BJ (cell line): ENCODE measurements at regions not wholly inside any gene's neighbourhood (a gene's known extent, or its start where the extent isn't known, plus 50 kb on each side); places are given as distances from the start of the nearest gene placed in this dataset.
"Not testable (repeated sequence)": the region's sequence is repeated elsewhere in the genome, so short reads cannot be mapped to it uniquely, and the experiment has no call there.

Experiments used
- CTCF ChIA-PET: fragments of 350-600 bp; formaldehyde crosslinking; extraction: SDS; loops from one replicate; lab custom pipeline; 2021; ENCODE audit warnings: antibody characterized with exemption, inconsistent platforms; lab: Yijun Ruan, JAX
- POLR2A ChIA-PET: fragments of 300-600 bp; sonication (Branson Sonifier 250); formaldehyde crosslinking; extraction: SDS; loops from one replicate; lab custom pipeline; 2021; ENCODE audit warnings: antibody characterized with exemption; lab: Charles Lee
- DNase-seq: peaks from one replicate; pipeline ENCODE4 v3.0.0-alpha.2; 2011; ENCODE audit warnings: low read depth
- H3K27me3 ChIP-seq: 2 replicates; pipeline ENCODE4 v1.6.0; 2011; ENCODE audit warnings: low read length; ENCODE audit not compliant: control insufficient read depth, insufficient read depth
- H3K36me3 ChIP-seq: 2 replicates; pipeline ENCODE4 v1.5.1; 2011; ENCODE audit warnings: low read length; ENCODE audit not compliant: control insufficient read depth, insufficient read depth
- H3K4me3 ChIP-seq: 2 replicates; pipeline ENCODE4 v1.5.1; 2011; ENCODE audit warnings: low read depth, mild to moderate bottlenecking, control low read depth, low read length
- CTCF ChIP-seq: IDR thresholded peaks from 2 replicates; pipeline ENCODE4 v1.5.1; 2011; ENCODE audit warnings: low read depth, mild to moderate bottlenecking, control low read depth, inconsistent platforms, low read length, moderate library complexity; ENCODE audit not compliant: insufficient read depth

DNA sequence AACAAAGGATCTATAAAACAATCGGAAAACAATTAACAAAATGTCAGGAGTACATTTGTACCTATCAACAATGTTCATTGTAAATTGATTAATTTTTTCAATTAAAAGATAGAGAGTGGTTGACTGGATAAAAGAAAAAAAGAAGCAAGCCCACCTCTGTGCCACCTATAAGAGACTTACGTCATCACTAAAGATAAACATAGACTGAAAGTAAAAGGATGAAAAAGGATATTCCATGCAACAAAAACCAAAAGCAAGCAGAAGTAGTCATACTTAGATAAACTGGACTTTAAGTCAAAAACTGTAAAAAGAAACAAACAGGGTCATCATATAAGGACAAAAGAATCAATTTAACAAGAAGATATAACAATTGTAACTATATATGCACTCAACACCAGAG, 197.4 kb downstream of the RASEF start:
- Histone ChIP-seq H3K27me3 (no peaks in the 10 kb centered on the region), H3K36me3 (no peaks in the 10 kb centered on the region), H3K4me3 (no peak overlapping the region)
- no peak for DNase-seq
- POLR2A ChIA-PET: no interaction called here
- CTCF ChIA-PET: no interaction called here
- TF ChIP-seq CTCF: no peak

GRCh38 chr9:82880336-82881050, 182.4 kb downstream of the RASEF start:
- DNase-seq: no peak
- no peaks in the 10 kb centered on the region for H3K36me3 ChIP-seq
- TF ChIP-seq CTCF: no peak
- H3K4me3 ChIP-seq: no peak overlapping the region
- ChIA-PET POLR2A (no interaction called here), CTCF (no interaction called here)
- H3K27me3 ChIP-seq: no peaks in the 10 kb centered on the region

DNA sequence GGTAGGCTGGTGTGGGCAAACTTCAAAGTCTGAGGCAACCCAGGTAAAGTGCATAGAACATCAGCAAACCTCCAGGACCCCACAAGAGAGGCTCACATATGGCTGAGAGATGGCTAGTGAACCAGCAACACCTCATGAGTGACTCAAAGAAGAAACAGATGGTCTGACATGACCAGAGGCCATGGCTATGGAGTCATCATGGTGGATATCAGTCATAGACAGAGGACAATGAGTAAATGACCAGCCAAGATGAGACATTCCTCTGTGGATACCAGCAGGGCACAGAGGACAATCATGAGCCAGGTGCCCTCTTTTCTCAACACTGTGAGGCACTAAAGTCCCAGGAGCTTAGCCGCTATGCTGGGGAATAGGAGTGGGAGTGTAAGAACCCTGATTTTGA, 180.8 kb downstream of the RASEF start:
- DNase-seq: no peak
- ChIA-PET CTCF (no interaction called here), POLR2A (no interaction called here)
- H3K36me3 ChIP-seq: no peaks in the 10 kb centered on the region
- H3K27me3 ChIP-seq: no peaks in the 10 kb centered on the region
- no peak overlapping the region for H3K4me3 ChIP-seq
- TF ChIP-seq CTCF: no peak

DNA sequence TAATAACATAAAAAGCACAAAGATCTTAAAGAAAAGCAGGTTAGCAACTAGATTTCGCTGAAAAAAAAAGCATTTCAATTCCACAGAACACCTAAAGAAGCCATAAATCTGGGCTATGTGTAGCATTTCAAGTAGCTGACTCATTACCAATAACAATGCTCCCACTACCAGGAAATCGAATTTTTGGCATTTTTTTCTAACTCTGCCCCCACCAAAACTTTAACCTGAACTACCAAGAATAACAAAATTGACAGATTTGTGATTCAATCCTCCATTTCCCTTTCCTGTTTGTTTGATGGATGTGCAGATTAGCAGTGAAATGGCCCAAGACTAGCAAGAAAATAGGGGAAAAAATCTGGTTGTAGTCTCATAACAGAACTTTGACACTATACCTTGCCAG, 180.2 kb downstream of the RASEF start:
- H3K4me3 ChIP-seq: no peak overlapping the region
- no peak for TF ChIP-seq CTCF
- H3K36me3 ChIP-seq: no peaks in the 10 kb centered on the region
- ChIA-PET CTCF (no interaction called here), POLR2A (no interaction called here)
- no peaks in the 10 kb centered on the region for H3K27me3 ChIP-seq
- no peak for DNase-seq

DNA sequence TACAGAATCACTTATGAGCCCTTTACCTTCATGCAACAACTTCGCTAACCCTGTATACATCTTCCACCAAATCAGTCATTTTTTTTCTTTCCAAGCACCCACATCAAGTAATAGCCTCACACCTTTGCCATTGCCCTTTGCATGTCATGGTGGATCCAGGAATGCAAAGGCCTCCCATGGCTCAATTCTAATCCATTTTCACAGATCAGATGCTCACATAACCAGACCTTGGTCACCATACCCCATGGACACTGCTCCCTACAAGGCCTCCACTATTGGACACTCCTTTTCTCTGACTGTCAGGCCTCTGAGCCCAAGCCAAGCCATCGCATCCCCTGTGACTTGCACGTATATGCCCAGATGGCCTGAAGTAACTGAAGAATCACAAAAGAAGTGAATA, 179.5 kb downstream of the RASEF start:
- CTCF ChIA-PET: no interaction called here
- Histone ChIP-seq H3K27me3 (no peaks in the 10 kb centered on the region), H3K4me3 (no peak overlapping the region), H3K36me3 (no peaks in the 10 kb centered on the region)
- POLR2A ChIA-PET: no interaction called here
- DNase-seq: no peak
- no peak for TF ChIP-seq CTCF

DNA sequence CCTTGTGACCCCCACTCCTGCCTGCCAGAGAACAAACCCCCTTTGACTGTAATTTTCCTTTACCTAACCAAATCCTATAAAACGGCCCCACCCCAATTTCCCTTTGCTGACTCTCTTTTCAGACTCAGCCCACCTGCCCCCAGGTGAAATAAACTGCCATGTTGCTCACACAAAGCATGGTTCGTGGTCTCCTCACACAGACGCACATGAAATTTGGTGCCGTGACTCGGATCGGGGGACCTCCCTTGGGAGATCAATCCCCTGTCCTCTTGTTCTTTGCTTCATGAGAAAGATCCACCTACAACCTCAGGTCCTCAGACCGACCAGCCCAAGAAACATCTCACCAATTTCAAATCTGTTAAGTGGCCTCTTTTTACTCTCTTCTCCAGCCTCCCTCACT, 179.0 kb downstream of the RASEF start:
- H3K4me3 ChIP-seq, DNase-seq, POLR2A ChIA-PET, H3K36me3 ChIP-seq, H3K27me3 ChIP-seq, CTCF ChIA-PET: not testable (repeated sequence)
